ENCODE measurements at regions not wholly inside any gene's neighbourhood (a gene's known extent, or its start where the extent isn't known, plus 50 kb on each side); places are given as distances from the start of the nearest gene placed in this dataset.
A peak's percentile ranks its signal among the peaks of the same experiment; 100 is the strongest.

GRCh38 chr1:172916116-172916515 is 134.6 kb downstream of the TNFSF18 start:
- POLR2A ChIA-PET = no interaction called here
- DNase-seq = no peak
- H4K20me1 ChIP-seq (ENCODE audit: insufficient read depth) = no peaks in the 10 kb centered on the region
- peaks cover 4% of the 10 kb centered on the region; the same call in 1 of the 2 replicates for H3K9me3 ChIP-seq
- H3K27ac ChIP-seq (ENCODE audit: low read depth in 2 of 2, low read length in 1 of 2) = peak overlapping the region; percentile 87 to 95; a peak in 3 of 4 replicates
- peaks cover 32% of the 10 kb centered on the region for H3F3A ChIP-seq (replicated peaks; ENCODE audit: insufficient read depth)
- no peaks in the 10 kb centered on the region for H3K27me3 ChIP-seq (ENCODE audit: insufficient read depth)
- H2AFZ ChIP-seq (ENCODE audit: low read depth) = no peak overlapping the region
- CTCF ChIA-PET = interaction anchor here (1.0 kb wide), 1 partner anchor 10 kb away, joined by 3 read pairs; no protein-coding TSS in a partner anchor
- H3K4me1 ChIP-seq (ENCODE audit: control insufficient read depth in 1 of 2, insufficient read depth in 2 of 2, low read depth in 1 of 2, low read length in 1 of 2) = peaks cover 6 to 45% of the 10 kb centered on the region in 2 experiments
- no peak overlapping the region for H3K4me3 ChIP-seq (ENCODE audit: low read depth in 2 of 2, low read length in 1 of 2)
- no peaks in the 10 kb centered on the region for H3K36me3 ChIP-seq (replicated peaks in 1 of 2; ENCODE audit: control insufficient read depth in 1 of 2, insufficient read depth in 2 of 2, low read length in 1 of 2)
- no peaks in the 10 kb centered on the region for H3K9me2 ChIP-seq
- no peak overlapping the region for H3K9ac ChIP-seq
- TF ChIP-seq RXRA (IDR thresholded peaks at IDR 0.05; ENCODE audit: borderline replicate concordance, low read depth) = no peak
- TF ChIP-seq FOSL2 (IDR thresholded peaks at IDR 0.05; ENCODE audit: borderline replicate concordance, low read depth) = peak; percentile 16; the same call in 1 of the 2 replicates
- peak; percentile 78 for TF ChIP-seq MEF2A (IDR thresholded peaks at IDR 0.05; ENCODE audit: borderline replicate concordance, low read depth)
- no peak for TF ChIP-seq EZH2phosphoT487 (IDR thresholded peaks at IDR 0.05; ENCODE audit: borderline replicate concordance, low read depth)
- 0 out of 4 replicates have a peak, but pooled peaks of 1 of the 2 experiments have one; percentile 14 for TF ChIP-seq EP300 (IDR thresholded peaks at IDR 0.05; ENCODE audit: borderline replicate concordance in 1 of 2, low read depth in 1 of 2, low read length in 1 of 2)
- TF ChIP-seq, protein P1, sequence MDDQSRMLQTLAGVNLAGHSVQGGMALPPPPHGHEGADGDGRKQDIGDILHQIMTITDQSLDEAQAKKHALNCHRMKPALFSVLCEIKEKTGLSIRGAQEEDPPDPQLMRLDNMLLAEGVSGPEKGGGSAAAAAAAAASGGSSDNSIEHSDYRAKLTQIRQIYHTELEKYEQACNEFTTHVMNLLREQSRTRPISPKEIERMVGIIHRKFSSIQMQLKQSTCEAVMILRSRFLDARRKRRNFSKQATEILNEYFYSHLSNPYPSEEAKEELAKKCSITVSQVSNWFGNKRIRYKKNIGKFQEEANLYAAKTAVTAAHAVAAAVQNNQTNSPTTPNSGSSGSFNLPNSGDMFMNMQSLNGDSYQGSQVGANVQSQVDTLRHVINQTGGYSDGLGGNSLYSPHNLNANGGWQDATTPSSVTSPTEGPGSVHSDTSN (IDR thresholded peaks at IDR 0.05) = peak; percentile 31; the same call in 1 of the 2 replicates
- H3K4me2 ChIP-seq = no peak overlapping the region
- no peaks in the 10 kb centered on the region for H3K79me2 ChIP-seq (ENCODE audit: insufficient read depth)
- WGBS (ENCODE audit: low lambda C conversion rate) = 49% methylated on average over 2 of the region's 2 CpGs

GRCh38 chr1:172917972-172918371 is 132.8 kb downstream of the TNFSF18 start:
- H3K27me3 ChIP-seq (ENCODE audit: insufficient read depth) = no peaks in the 10 kb centered on the region
- H3K27ac ChIP-seq (ENCODE audit: low read depth in 2 of 2, low read length in 1 of 2) = peak overlapping the region; percentile 87 to 95; a peak in 3 of 4 replicates
- H3K4me2 ChIP-seq = peak overlapping the region; percentile 27; the same call in 1 of the 2 replicates
- ChIA-PET POLR2A (no interaction called here), CTCF (interaction anchor here (0.7 kb wide), 1 partner anchor 13 kb away, joined by 3 read pairs; no protein-coding TSS in a partner anchor)
- peaks cover 6 to 45% of the 10 kb centered on the region in 2 experiments for H3K4me1 ChIP-seq (ENCODE audit: control insufficient read depth in 1 of 2, insufficient read depth in 2 of 2, low read depth in 1 of 2, low read length in 1 of 2)
- no peak for DNase-seq
- H3K9ac ChIP-seq = peak overlapping the region; percentile 28; the same call in 1 of the 2 replicates
- H3K36me3 ChIP-seq (replicated peaks in 1 of 2; ENCODE audit: control insufficient read depth in 1 of 2, insufficient read depth in 2 of 2, low read length in 1 of 2) = no peaks in the 10 kb centered on the region
- H3F3A ChIP-seq (replicated peaks; ENCODE audit: insufficient read depth) = peaks cover 32% of the 10 kb centered on the region
- WGBS (ENCODE audit: low lambda C conversion rate) = 7% methylated on average over 2 of the region's 2 CpGs
- H3K9me3 ChIP-seq = no peaks in the 10 kb centered on the region
- no peaks in the 10 kb centered on the region for H3K79me2 ChIP-seq (ENCODE audit: insufficient read depth)
- no peaks in the 10 kb centered on the region for H4K20me1 ChIP-seq (ENCODE audit: insufficient read depth)
- no peak overlapping the region for H3K4me3 ChIP-seq (ENCODE audit: low read depth in 2 of 2, low read length in 1 of 2)
- H3K9me2 ChIP-seq = no peaks in the 10 kb centered on the region
- no peak overlapping the region for H2AFZ ChIP-seq (ENCODE audit: low read depth)
- peak; percentile 78 for TF ChIP-seq MEF2A (IDR thresholded peaks at IDR 0.05; ENCODE audit: borderline replicate concordance, low read depth)
- peak; percentile 91; the same call in 1 of the 2 replicates for TF ChIP-seq POLR2AphosphoS5 (IDR thresholded peaks at IDR 0.05; ENCODE audit: low read depth, low read length)
- peak; percentile 88 for TF ChIP-seq FOXM1 (IDR thresholded peaks at IDR 0.05; ENCODE audit: low read depth)
- peak; percentile 100 for TF ChIP-seq FOSL2 (IDR thresholded peaks at IDR 0.05; ENCODE audit: borderline replicate concordance, low read depth)
- TF ChIP-seq FOXJ3 (CRISPR knock-in tag; IDR thresholded peaks at IDR 0.05) = no peak
- TF ChIP-seq GABPA (IDR thresholded peaks at IDR 0.05; ENCODE audit: low read depth) = 0 out of 2 replicates have a peak, but pooled peaks have one; percentile 36
- no peak for TF ChIP-seq CHD2 (IDR thresholded peaks at IDR 0.05; ENCODE audit: low read length, partially characterized antibody)
- TF ChIP-seq, protein P2, sequence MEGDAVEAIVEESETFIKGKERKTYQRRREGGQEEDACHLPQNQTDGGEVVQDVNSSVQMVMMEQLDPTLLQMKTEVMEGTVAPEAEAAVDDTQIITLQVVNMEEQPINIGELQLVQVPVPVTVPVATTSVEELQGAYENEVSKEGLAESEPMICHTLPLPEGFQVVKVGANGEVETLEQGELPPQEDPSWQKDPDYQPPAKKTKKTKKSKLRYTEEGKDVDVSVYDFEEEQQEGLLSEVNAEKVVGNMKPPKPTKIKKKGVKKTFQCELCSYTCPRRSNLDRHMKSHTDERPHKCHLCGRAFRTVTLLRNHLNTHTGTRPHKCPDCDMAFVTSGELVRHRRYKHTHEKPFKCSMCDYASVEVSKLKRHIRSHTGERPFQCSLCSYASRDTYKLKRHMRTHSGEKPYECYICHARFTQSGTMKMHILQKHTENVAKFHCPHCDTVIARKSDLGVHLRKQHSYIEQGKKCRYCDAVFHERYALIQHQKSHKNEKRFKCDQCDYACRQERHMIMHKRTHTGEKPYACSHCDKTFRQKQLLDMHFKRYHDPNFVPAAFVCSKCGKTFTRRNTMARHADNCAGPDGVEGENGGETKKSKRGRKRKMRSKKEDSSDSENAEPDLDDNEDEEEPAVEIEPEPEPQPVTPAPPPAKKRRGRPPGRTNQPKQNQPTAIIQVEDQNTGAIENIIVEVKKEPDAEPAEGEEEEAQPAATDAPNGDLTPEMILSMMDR (IDR thresholded peaks at IDR 0.05) = no peak
- no peak for TF ChIP-seq USF2 (IDR thresholded peaks at IDR 0.05; ENCODE audit: borderline replicate concordance, low read depth, low read length)
- TF ChIP-seq, protein P3, sequence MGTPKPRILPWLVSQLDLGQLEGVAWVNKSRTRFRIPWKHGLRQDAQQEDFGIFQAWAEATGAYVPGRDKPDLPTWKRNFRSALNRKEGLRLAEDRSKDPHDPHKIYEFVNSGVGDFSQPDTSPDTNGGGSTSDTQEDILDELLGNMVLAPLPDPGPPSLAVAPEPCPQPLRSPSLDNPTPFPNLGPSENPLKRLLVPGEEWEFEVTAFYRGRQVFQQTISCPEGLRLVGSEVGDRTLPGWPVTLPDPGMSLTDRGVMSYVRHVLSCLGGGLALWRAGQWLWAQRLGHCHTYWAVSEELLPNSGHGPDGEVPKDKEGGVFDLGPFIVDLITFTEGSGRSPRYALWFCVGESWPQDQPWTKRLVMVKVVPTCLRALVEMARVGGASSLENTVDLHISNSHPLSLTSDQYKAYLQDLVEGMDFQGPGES (IDR thresholded peaks at IDR 0.05; ENCODE audit: low read depth, low read length) = no peak
- peak; percentile 49; the same call in 1 of the 2 replicates for TF ChIP-seq TAF1 (IDR thresholded peaks at IDR 0.05; ENCODE audit: borderline replicate concordance, low read depth, low read length)
- TF ChIP-seq, protein P4, sequence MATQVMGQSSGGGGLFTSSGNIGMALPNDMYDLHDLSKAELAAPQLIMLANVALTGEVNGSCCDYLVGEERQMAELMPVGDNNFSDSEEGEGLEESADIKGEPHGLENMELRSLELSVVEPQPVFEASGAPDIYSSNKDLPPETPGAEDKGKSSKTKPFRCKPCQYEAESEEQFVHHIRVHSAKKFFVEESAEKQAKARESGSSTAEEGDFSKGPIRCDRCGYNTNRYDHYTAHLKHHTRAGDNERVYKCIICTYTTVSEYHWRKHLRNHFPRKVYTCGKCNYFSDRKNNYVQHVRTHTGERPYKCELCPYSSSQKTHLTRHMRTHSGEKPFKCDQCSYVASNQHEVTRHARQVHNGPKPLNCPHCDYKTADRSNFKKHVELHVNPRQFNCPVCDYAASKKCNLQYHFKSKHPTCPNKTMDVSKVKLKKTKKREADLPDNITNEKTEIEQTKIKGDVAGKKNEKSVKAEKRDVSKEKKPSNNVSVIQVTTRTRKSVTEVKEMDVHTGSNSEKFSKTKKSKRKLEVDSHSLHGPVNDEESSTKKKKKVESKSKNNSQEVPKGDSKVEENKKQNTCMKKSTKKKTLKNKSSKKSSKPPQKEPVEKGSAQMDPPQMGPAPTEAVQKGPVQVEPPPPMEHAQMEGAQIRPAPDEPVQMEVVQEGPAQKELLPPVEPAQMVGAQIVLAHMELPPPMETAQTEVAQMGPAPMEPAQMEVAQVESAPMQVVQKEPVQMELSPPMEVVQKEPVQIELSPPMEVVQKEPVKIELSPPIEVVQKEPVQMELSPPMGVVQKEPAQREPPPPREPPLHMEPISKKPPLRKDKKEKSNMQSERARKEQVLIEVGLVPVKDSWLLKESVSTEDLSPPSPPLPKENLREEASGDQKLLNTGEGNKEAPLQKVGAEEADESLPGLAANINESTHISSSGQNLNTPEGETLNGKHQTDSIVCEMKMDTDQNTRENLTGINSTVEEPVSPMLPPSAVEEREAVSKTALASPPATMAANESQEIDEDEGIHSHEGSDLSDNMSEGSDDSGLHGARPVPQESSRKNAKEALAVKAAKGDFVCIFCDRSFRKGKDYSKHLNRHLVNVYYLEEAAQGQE (IDR thresholded peaks at IDR 0.05; ENCODE audit: low read depth, low read length) = peak; percentile 63; the same call in 1 of the 2 replicates
- peak; percentile 65 for TF ChIP-seq MAX (IDR thresholded peaks at IDR 0.05; ENCODE audit: low read depth)

Data from SK-N-SH (cell line).